DND-41 (cell line): ENCODE measurements at regions not wholly inside any gene's neighbourhood (a gene's known extent, or its start where the extent isn't known, plus 50 kb on each side); places are given as distances from the start of the nearest gene placed in this dataset.

Source experiments
- ATAC-seq: fragments of 200-7000 bp; cut with Tn5 transposase; 3 replicates; pipeline ENCODE4 v1.9.1; 2021; ENCODE audit warnings: low read depth; ENCODE audit not compliant: insufficient read depth
- DNase-seq: peaks from one replicate; pipeline ENCODE4 v3.0.0-alpha.2; 2020
- H2AFZ ChIP-seq: 2 replicates; pipeline ENCODE4 v1.6.0; 2012; ENCODE audit warnings: low read depth, low read length
- H3K27ac ChIP-seq: 2 replicates; pipeline ENCODE4 v1.5.1; 2012; ENCODE audit warnings: low read length, inconsistent platforms
- H3K27me3 ChIP-seq: fragments of 200-600 bp; sonication (generic); 2 replicates; pipeline ENCODE4 v1.6.0; 2012; ENCODE audit warnings: low read length, mild to moderate bottlenecking, inconsistent platforms; ENCODE audit not compliant: insufficient read depth, poor library complexity
- H3K36me3 ChIP-seq: 2 replicates; pipeline ENCODE4 v1.5.1; 2012; ENCODE audit warnings: low read length, inconsistent platforms; ENCODE audit not compliant: insufficient read depth
- H3K4me1 ChIP-seq: 2 replicates; pipeline ENCODE4 v1.5.1; 2012; ENCODE audit warnings: mild to moderate bottlenecking, low read length; ENCODE audit not compliant: insufficient read depth
- H3K4me2 ChIP-seq: 2 replicates; pipeline ENCODE4 v1.6.0; 2012; ENCODE audit warnings: mild to moderate bottlenecking, moderate library complexity, low read length, inconsistent platforms; ENCODE audit not compliant: insufficient read depth
- H3K4me3 ChIP-seq, 2 experiments: fragments of 200-600 bp in 1 of 2; shearing (Covaris generic) in 1 of 2; 2 replicates each; pipeline ENCODE4 v1.5.1; 2012 to 2016; ENCODE audit warnings: inconsistent platforms in 2 of 2, low read length in 2 of 2, mild to moderate bottlenecking in 2 of 2, low read depth in 1 of 2, moderate library complexity in 1 of 2
- H3K79me2 ChIP-seq: 2 replicates; pipeline ENCODE4 v1.6.0; 2012; ENCODE audit warnings: low read length, inconsistent platforms; ENCODE audit not compliant: insufficient read depth
- H3K9ac ChIP-seq: 2 replicates; pipeline ENCODE4 v1.6.0; 2012; ENCODE audit warnings: low read depth, mild to moderate bottlenecking, inconsistent platforms, low read length, moderate library complexity
- H3K9me3 ChIP-seq: 2 replicates; pipeline ENCODE4 v1.5.1; 2012; ENCODE audit warnings: low read length, moderate library complexity, mild to moderate bottlenecking, inconsistent platforms; ENCODE audit not compliant: insufficient read depth, severe bottlenecking
- H4K20me1 ChIP-seq: 2 replicates; pipeline ENCODE4 v1.6.0; 2012; ENCODE audit warnings: low read length; ENCODE audit not compliant: insufficient read depth
- CTCF ChIP-seq: IDR thresholded peaks from 2 replicates; pipeline ENCODE4 v1.5.1; 2012; ENCODE audit warnings: borderline replicate concordance, low read length, moderate library complexity, mild to moderate bottlenecking; ENCODE audit not compliant: poor library complexity, severe bottlenecking; ENCODE audit errors: extremely low read depth
- EZH2 ChIP-seq: IDR thresholded peaks from 3 replicates; pipeline ENCODE4 v1.6.1; 2012; ENCODE audit warnings: borderline replicate concordance, low read depth, mild to moderate bottlenecking, moderate library complexity, low read length, inconsistent platforms; ENCODE audit not compliant: severe bottlenecking

- Histone ChIP-seq H3K79me2 (no peaks in the 10 kb centered on the region), H3K4me1 (peaks cover 4% of the 10 kb centered on the region; the same call in 1 of the 2 replicates), H3K4me3 (no peak overlapping the region), H3K36me3 (no peaks in the 10 kb centered on the region), H3K9ac (no peak overlapping the region), H3K27me3 (no peaks in the 10 kb centered on the region), H3K4me2 (no peak overlapping the region), H4K20me1 (no peaks in the 10 kb centered on the region), H3K9me3 (no peaks in the 10 kb centered on the region), H3K27ac (no peak overlapping the region), H2AFZ (no peak overlapping the region)
- ATAC-seq (no peak), DNase-seq (no peak)
- TF ChIP-seq EZH2 (no peak), CTCF (no peak)
Measured at GRCh38 chr1:224554056-224554455, 62.1 kb upstream of the CNIH3 start.

- Histone ChIP-seq H3K27ac (no peak overlapping the region), H3K4me2 (no peak overlapping the region), H3K9me3 (no peaks in the 10 kb centered on the region), H3K36me3 (no peaks in the 10 kb centered on the region), H3K79me2 (no peaks in the 10 kb centered on the region), H3K27me3 (no peaks in the 10 kb centered on the region), H3K9ac (no peak overlapping the region), H2AFZ (no peak overlapping the region), H3K4me1 (peaks cover 4% of the 10 kb centered on the region; the same call in 1 of the 2 replicates), H4K20me1 (no peaks in the 10 kb centered on the region), H3K4me3 (no peak overlapping the region)
- ATAC-seq (no peak), DNase-seq (no peak)
- TF ChIP-seq CTCF = no peak
- no peak for TF ChIP-seq EZH2
Measured at GRCh38 chr1:224554620-224555259, 61.4 kb upstream of the CNIH3 start.

GRCh38 chr1:224558904-224559303, 57.2 kb upstream of the CNIH3 start:
- Histone ChIP-seq H3K4me3 (no peak overlapping the region), H3K79me2 (no peaks in the 10 kb centered on the region), H3K9ac (no peak overlapping the region), H4K20me1 (no peaks in the 10 kb centered on the region), H3K36me3 (no peaks in the 10 kb centered on the region), H2AFZ (no peak overlapping the region; the same call in 1 of the 2 replicates), H3K4me1 (no peaks in the 10 kb centered on the region), H3K27ac (no peak overlapping the region), H3K9me3 (peaks cover 3% of the 10 kb centered on the region), H3K27me3 (no peaks in the 10 kb centered on the region), H3K4me2 (no peak overlapping the region)
- no peak for DNase-seq
- TF ChIP-seq EZH2 = no peak
- TF ChIP-seq CTCF = no peak
- no peak for ATAC-seq
